WI38 (cell line): ENCODE measurements at regions not wholly inside any gene's neighbourhood (a gene's known extent, or its start where the extent isn't known, plus 50 kb on each side); places are given as distances from the start of the nearest gene placed in this dataset.

Source experiments
- H3K4me3 ChIP-seq: 2 replicates; pipeline ENCODE4 v1.5.1; 2011; ENCODE audit warnings: low read depth, mild to moderate bottlenecking, control low read depth, low read length
- TF ChIP-seq, protein P1 (sequence below): IDR thresholded peaks from 2 replicates; pipeline ENCODE4 v1.5.1; 2012; ENCODE audit warnings: low read depth, mild to moderate bottlenecking, control low read depth, low read length

DNA sequence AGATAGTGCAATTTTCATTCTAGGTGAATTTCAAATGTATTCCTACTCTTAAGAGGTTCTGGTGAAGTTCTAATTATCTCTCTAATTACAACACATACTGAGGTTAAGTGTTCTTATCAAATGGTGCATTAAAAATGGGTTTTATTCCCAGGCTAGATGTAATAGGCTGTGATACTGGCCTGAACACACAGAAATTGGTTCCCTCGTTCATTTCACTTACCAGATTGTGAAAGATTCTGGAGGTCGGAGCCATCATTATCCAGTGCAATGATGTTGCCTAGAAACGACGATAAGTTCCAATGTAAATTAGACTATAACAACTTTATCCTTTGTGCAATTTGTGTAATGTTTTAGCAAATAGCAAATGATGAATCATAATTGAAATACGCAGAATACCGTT, 172.6 kb upstream of the SOX4 start:
- TF ChIP-seq, protein P1, sequence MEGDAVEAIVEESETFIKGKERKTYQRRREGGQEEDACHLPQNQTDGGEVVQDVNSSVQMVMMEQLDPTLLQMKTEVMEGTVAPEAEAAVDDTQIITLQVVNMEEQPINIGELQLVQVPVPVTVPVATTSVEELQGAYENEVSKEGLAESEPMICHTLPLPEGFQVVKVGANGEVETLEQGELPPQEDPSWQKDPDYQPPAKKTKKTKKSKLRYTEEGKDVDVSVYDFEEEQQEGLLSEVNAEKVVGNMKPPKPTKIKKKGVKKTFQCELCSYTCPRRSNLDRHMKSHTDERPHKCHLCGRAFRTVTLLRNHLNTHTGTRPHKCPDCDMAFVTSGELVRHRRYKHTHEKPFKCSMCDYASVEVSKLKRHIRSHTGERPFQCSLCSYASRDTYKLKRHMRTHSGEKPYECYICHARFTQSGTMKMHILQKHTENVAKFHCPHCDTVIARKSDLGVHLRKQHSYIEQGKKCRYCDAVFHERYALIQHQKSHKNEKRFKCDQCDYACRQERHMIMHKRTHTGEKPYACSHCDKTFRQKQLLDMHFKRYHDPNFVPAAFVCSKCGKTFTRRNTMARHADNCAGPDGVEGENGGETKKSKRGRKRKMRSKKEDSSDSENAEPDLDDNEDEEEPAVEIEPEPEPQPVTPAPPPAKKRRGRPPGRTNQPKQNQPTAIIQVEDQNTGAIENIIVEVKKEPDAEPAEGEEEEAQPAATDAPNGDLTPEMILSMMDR: no peak
- H3K4me3 ChIP-seq: no peak overlapping the region

- H3K4me3 ChIP-seq: no peak overlapping the region
Measured at GRCh38 chr6:21423106-21423854, 170.3 kb upstream of the SOX4 start.

DNA sequence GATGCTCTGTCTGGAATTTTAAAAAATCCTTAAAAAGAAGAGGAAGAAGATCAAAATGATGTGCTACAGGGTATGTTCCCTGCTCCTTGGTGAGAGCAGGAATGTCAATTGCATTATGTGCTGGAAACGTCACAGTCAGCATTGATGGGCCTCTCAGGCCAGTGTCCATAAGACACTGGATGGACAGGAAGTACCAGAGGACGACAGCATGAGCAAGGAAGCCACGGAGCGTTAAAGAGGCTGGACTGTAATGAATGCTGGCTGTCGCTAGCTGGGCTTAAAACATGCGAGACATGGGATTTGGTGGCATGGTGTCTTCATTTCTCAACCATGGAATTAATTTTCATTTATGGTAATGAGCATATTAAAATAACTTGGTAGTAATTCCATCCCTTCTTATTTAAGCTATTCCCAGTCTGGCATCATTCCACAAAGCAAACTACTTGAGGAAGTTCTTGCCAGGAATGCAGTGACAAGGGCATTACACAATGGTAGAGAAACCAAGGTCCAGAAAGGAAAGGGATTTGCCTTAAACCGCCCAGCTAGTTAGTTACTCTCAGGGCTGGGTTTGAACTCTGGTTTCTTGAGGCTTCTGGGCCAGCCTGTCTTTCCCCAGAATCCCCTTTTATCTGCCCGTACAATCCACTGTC, 166.6 kb upstream of the SOX4 start:
- TF ChIP-seq, protein P1: no peak

More at GRCh38 chr6:21423106-21423854, 170.3 kb upstream of the SOX4 start:
- TF ChIP-seq, protein P1: no peak

DNA sequence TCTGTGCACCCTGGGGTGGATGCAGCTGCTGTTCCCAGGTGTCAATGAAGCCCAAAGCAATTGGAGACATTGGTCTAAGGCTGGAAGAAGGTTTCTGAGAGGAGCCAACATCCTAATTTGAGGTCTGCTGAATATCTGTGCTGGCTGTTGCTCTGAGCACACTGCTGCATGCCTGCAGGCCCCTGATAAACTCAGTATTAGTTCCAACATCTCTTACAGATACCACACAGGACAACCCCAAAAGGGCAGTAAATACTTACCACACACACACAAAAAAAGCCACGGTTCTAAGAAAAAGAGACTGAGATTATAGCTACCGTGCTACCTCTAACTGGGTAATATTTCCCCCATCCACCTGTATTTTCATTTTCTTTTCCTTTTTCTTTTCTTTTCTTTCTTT, 164.3 kb upstream of the SOX4 start:
- TF ChIP-seq, protein P1: no peak
- no peak overlapping the region for H3K4me3 ChIP-seq

More for the DNA sequence above, 166.6 kb upstream of the SOX4 start:
- H3K4me3 ChIP-seq: no peak overlapping the region

DNA sequence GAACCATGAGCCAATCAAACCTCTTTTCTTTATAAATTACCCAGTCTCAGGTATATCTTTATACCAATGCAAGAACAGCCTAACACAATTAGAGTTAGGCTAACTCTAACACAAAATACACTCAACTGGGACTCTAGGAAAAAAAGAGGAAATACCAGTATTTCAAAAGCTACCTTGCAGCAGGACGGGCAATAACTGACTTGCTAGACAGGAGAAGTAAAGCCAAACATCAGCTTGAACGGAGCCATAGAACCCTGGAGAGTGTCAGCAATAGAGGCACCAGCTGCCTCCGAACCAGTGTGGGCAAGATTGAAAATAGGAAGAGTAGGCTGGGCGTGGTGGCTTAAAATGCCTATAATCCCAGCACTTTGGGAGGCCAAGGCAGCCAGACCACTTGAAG, 162.0 kb upstream of the SOX4 start:
- no peak overlapping the region for H3K4me3 ChIP-seq
- TF ChIP-seq, protein P1: no peak

DNA sequence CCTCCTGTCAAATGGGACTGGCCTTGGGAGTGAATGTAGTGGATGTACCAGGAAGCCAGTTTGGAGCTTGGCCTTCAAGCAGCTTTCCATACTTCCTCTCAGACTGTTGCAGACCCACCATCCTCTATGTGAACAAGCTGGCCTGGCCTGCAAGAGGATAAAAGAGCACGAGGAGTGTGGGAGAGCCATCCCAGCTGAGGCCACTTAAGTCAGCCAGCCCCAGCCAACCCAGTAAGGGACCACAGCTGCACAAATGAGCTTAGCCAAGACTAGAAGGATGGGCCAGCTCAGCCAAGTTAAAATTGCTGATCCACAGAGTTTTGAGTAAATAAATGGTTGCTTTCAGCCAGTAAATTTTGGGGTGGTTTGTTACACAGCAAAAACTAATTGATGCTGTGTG, 156.9 kb upstream of the SOX4 start:
- no peak overlapping the region for H3K4me3 ChIP-seq
- TF ChIP-seq, protein P1: no peak

- TF ChIP-seq, protein P1: no peak
- no peak overlapping the region for H3K4me3 ChIP-seq
Measured at GRCh38 chr6:21437581-21437980, 156.0 kb upstream of the SOX4 start.
